HG03439 (cell line): ENCODE measurements at regions not wholly inside any gene's neighbourhood (a gene's known extent, or its start where the extent isn't known, plus 50 kb on each side); places are given as distances from the start of the nearest gene placed in this dataset.
"Not testable (repeated sequence)": the region's sequence is repeated elsewhere in the genome, so short reads cannot be mapped to it uniquely, and the experiment has no call there.

Experiments
- ATAC-seq: cut with Tn5 transposase; IDR thresholded peaks from one replicate; pipeline ENCODE4 v1.9.1; 2021; ENCODE audit warnings: mild to moderate bottlenecking, moderate library complexity; ENCODE audit not compliant: unreplicated experiment

- no peak for ATAC-seq
Measured at GRCh38 chr2:220374282-220374681, 746.9 kb downstream of the SLC4A3 start.

GRCh38 chr2:220377482-220378155, 750.2 kb downstream of the SLC4A3 start:
- ATAC-seq, result no peak

GRCh38 chr2:220387758-220388157, 760.3 kb downstream of the SLC4A3 start:
- not testable (repeated sequence) for ATAC-seq

GRCh38 chr2:220393711-220394110, 766.3 kb downstream of the SLC4A3 start:
- no peak for ATAC-seq

GRCh38 chr2:220394433-220394832, 767.0 kb downstream of the SLC4A3 start:
- no peak for ATAC-seq

GRCh38 chr2:220396287-220396686, 768.9 kb downstream of the SLC4A3 start:
- no peak for ATAC-seq

GRCh38 chr2:220410296-220410695, 782.9 kb downstream of the SLC4A3 start:
- no peak for ATAC-seq

- no peak for ATAC-seq
Measured at GRCh38 chr2:220417503-220417902, 790.1 kb downstream of the SLC4A3 start.

GRCh38 chr2:220419647-220420046, 792.2 kb downstream of the SLC4A3 start:
- no peak for ATAC-seq

- no peak for ATAC-seq
Measured at GRCh38 chr2:220420820-220421219, 793.4 kb downstream of the SLC4A3 start.

GRCh38 chr2:220422676-220423075, 795.2 kb downstream of the SLC4A3 start:
- ATAC-seq, result no peak

- ATAC-seq, result no peak
Measured at GRCh38 chr2:220424561-220424960, 797.1 kb downstream of the SLC4A3 start.

- ATAC-seq, result no peak
Measured at GRCh38 chr2:220432645-220433044, 805.2 kb downstream of the SLC4A3 start.

GRCh38 chr2:220433131-220433530, 805.7 kb downstream of the SLC4A3 start:
- no peak for ATAC-seq

GRCh38 chr2:220434385-220434784, 807.0 kb downstream of the SLC4A3 start:
- no peak for ATAC-seq

GRCh38 chr2:220437938-220438337, 810.5 kb downstream of the SLC4A3 start:
- no peak for ATAC-seq

GRCh38 chr2:220440731-220441130, 813.3 kb downstream of the SLC4A3 start:
- ATAC-seq, result no peak

GRCh38 chr2:220441404-220441803, 814.0 kb downstream of the SLC4A3 start:
- no peak for ATAC-seq

GRCh38 chr2:220442012-220442411, 814.6 kb downstream of the SLC4A3 start:
- no peak for ATAC-seq

GRCh38 chr2:220445429-220446105, 818.1 kb downstream of the SLC4A3 start:
- ATAC-seq, result no peak

GRCh38 chr2:220446106-220446712, 818.8 kb downstream of the SLC4A3 start:
- no peak for ATAC-seq

- no peak for ATAC-seq
Measured at GRCh38 chr2:220450846-220451245, 823.4 kb downstream of the SLC4A3 start.
